ENCODE measurements at regions not wholly inside any gene's neighbourhood (a gene's known extent, or its start where the extent isn't known, plus 50 kb on each side); places are given as distances from the start of the nearest gene placed in this dataset.
"Not testable (repeated sequence)": the region's sequence is repeated elsewhere in the genome, so short reads cannot be mapped to it uniquely, and the experiment has no call there.

GRCh38 chr14:99995700-99996356 lies 69.4 kb upstream of the EVL start:
- no peak overlapping the region for H3K27ac ChIP-seq

GRCh38 chr14:99996951-99997571 lies 68.2 kb upstream of the EVL start:
- TF ChIP-seq CTCF (conservative IDR thresholded peaks at IDR 0.05) = no peak
- H3K27ac ChIP-seq = no peak overlapping the region

More at GRCh38 chr14:99995700-99996356, 69.4 kb upstream of the EVL start:
- TF ChIP-seq CTCF (conservative IDR thresholded peaks at IDR 0.05) = peak; percentile 72

- H3K27ac ChIP-seq = not testable (repeated sequence)
Observed at GRCh38 chr14:100000398-100000797, 64.8 kb upstream of the EVL start.

GRCh38 chr14:100004392-100004791 lies 60.8 kb upstream of the EVL start:
- no peak overlapping the region for H3K27ac ChIP-seq
- no peak for TF ChIP-seq CTCF (conservative IDR thresholded peaks at IDR 0.05)

GRCh38 chr14:100007254-100007653 lies 58.0 kb upstream of the EVL start:
- no peak for TF ChIP-seq CTCF (conservative IDR thresholded peaks at IDR 0.05)
- H3K27ac ChIP-seq = no peak overlapping the region

GRCh38 chr14:100009802-100010201 lies 55.4 kb upstream of the EVL start:
- H3K27ac ChIP-seq = not testable (repeated sequence)

- no peak for TF ChIP-seq CTCF (conservative IDR thresholded peaks at IDR 0.05)
- H3K27ac ChIP-seq = peak overlapping the region; percentile 45; the same call in 1 of the 2 replicates
Observed at GRCh38 chr14:100010679-100011078, 54.5 kb upstream of the EVL start.

- TF ChIP-seq CTCF (conservative IDR thresholded peaks at IDR 0.05) = no peak
- H3K27ac ChIP-seq = peak overlapping the region; percentile 45
Observed at GRCh38 chr14:100011628-100012325, 53.4 kb upstream of the EVL start.
